K562 (cell line): ENCODE measurements at regions not wholly inside any gene's neighbourhood (a gene's known extent, or its start where the extent isn't known, plus 50 kb on each side); places are given as distances from the start of the nearest gene placed in this dataset.

Experiments
- ATAC-seq: fragments of 200-7000 bp; cut with Tn5 transposase; 3 replicates; pipeline ENCODE4 v1.9.1; 2020; ENCODE audit warnings: moderate library complexity
- BruUV-seq: library from RNA; stranded (reverse); fragments of 400-500 nt; replicated peaks from 2 replicates; lab custom pipeline; 2021; lab: Mats Ljungman, UMichigan
- CTCF ChIA-PET: fragments of 300-600 bp; formaldehyde crosslinking; extraction: SDS; loops from one replicate; lab custom pipeline; 2021; ENCODE audit warnings: low intra/inter-chr PET ratio; lab: Yijun Ruan, JAX
- POLR2A ChIA-PET: fragments of 300-600, 350-650 bp; sonication (Branson Sonifier 250); formaldehyde crosslinking; extraction: SDS; loops from one replicate; lab custom pipeline; 2021; ENCODE audit warnings: antibody characterized with exemption, inconsistent platforms; lab: Yijun Ruan, JAX
- DNase-seq, 4 experiments: peaks; one replicate each; pipeline versions ENCODE4 v3.0.0 to v3.0.0-alpha.2; 2011 to 2018; ENCODE audit warnings: low spot score in 3 of 4, mixed read lengths in 3 of 4; ENCODE audit errors: extremely low read depth in 1 of 4
- FAIRE-seq: peaks from 2 replicates; lab custom pipeline; 2011; peaks lifted over from hg19 to GRCh38; lab: Jason Lieb, UNC
- H2AFZ ChIP-seq: 2 replicates; pipeline ENCODE4 v1.6.0; 2011; ENCODE audit warnings: low read depth, low read length, control low read depth, inconsistent platforms
- H3K27ac ChIP-seq: fragments of 200-600 bp; 3 replicates; pipeline ENCODE4 v1.8.0; 2011; ENCODE audit warnings: low read depth, mild to moderate bottlenecking, control low read depth, inconsistent platforms, low read length, moderate library complexity, mixed read lengths; ENCODE audit errors: extremely low read depth
- H3K27me3 ChIP-seq, 2 experiments: fragments of 300-600 bp in 1 of 2; 2 replicates in 1 of 2; 3 replicates in 1 of 2; pipeline versions ENCODE4 v1.6.0 to v1.8.0; 2011; ENCODE audit warnings: inconsistent platforms in 2 of 2, low read length in 2 of 2, mild to moderate bottlenecking in 1 of 2, mixed read lengths in 1 of 2, moderate library complexity in 1 of 2; ENCODE audit not compliant: control insufficient read depth in 2 of 2, insufficient read depth in 2 of 2
- H3K36me3 ChIP-seq: fragments of 300-600 bp; 3 replicates; pipeline ENCODE4 v1.8.0; 2011; ENCODE audit warnings: mild to moderate bottlenecking, low read length, inconsistent platforms; ENCODE audit not compliant: control insufficient read depth, insufficient read depth
- H3K4me1 ChIP-seq, 2 experiments: fragments of 200-600 bp in 1 of 2; replicated peaks in 1 of 2; 2 replicates in 1 of 2; 3 replicates in 1 of 2; pipeline versions ENCODE4 v1.5.1 to v1.8.0; 2011; ENCODE audit warnings: inconsistent platforms in 2 of 2, low read length in 2 of 2, mild to moderate bottlenecking in 1 of 2, mixed read lengths in 1 of 2, moderate library complexity in 1 of 2; ENCODE audit not compliant: control insufficient read depth in 2 of 2, insufficient read depth in 2 of 2
- H3K4me2 ChIP-seq: 2 replicates; pipeline ENCODE4 v1.6.1; 2011; ENCODE audit warnings: low read length, control low read depth, inconsistent platforms, mixed read lengths; ENCODE audit not compliant: insufficient read depth
- H3K4me3 ChIP-seq: fragments of 200-600 bp; sonication (generic), shearing (Covaris generic); 2 replicates; pipeline ENCODE4 v1.5.1; 2016; ENCODE audit warnings: control low read depth, inconsistent platforms
- H3K79me2 ChIP-seq: fragments of 200-600 bp; 3 replicates; pipeline ENCODE4 v1.8.0; 2011; ENCODE audit warnings: low read length, inconsistent platforms; ENCODE audit not compliant: control insufficient read depth, insufficient read depth
- H3K9ac ChIP-seq, 2 experiments: 2 replicates each; pipeline versions ENCODE4 v1.6.0 to v1.6.1; 2011; ENCODE audit warnings: low read depth in 2 of 2, low read length in 2 of 2, control low read depth in 1 of 2, inconsistent platforms in 1 of 2, mild to moderate bottlenecking in 1 of 2, mixed read lengths in 1 of 2; ENCODE audit not compliant: insufficient read depth in 1 of 2
- H3K9me1 ChIP-seq: one replicate; pipeline ENCODE4 v1.6.0; 2011; ENCODE audit warnings: inconsistent platforms, mild to moderate bottlenecking, low read length, moderate library complexity; ENCODE audit not compliant: control insufficient read depth, insufficient read depth
- H3K9me3 ChIP-seq: replicated peaks from 2 replicates; pipeline ENCODE4 v1.5.1; 2011; ENCODE audit warnings: low read depth, low read length, inconsistent platforms; ENCODE audit not compliant: control insufficient read depth, insufficient read depth
- H4K20me1 ChIP-seq: replicated peaks from 2 replicates; pipeline ENCODE4 v1.6.1; 2011; ENCODE audit warnings: low read length, inconsistent platforms, mixed read lengths; ENCODE audit not compliant: control insufficient read depth, insufficient read depth
- BRD9 ChIP-seq: fragments of 450-650 bp; IDR thresholded peaks from 2 replicates; pipeline ENCODE4 v1.6.1; 2018; ENCODE audit warnings: low read depth; ENCODE audit not compliant: partially characterized antibody
- CBFA2T3 ChIP-seq: fragments of 450-650 bp; IDR thresholded peaks from 2 replicates; pipeline ENCODE4 v1.6.1; 2017
- GABPB2 ChIP-seq: fragments of 250-450 bp; sonication (Bioruptor Pico); conservative IDR thresholded peaks from 2 replicates; pipeline ENCODE4 v1.5.1; 2021; ENCODE audit warnings: mild to moderate bottlenecking
- MED1 ChIP-seq: sonication (generic); formaldehyde crosslinking; IDR thresholded peaks from 2 replicates; pipeline ENCODE4 v1.8.1; 2023; ENCODE audit warnings: missing genetic modification reagents, borderline replicate concordance
- NCOA1 ChIP-seq: fragments of 450-650 bp; IDR thresholded peaks from 2 replicates; pipeline ENCODE4 v1.6.1; 2016; ENCODE audit warnings: low read depth
- NFRKB ChIP-seq: fragments of 450-650 bp; IDR thresholded peaks from 2 replicates; pipeline ENCODE4 v1.6.1; 2016; ENCODE audit warnings: low read depth
- ZBTB8A ChIP-seq: fragments of 450-650 bp; IDR thresholded peaks from 2 replicates; pipeline ENCODE4 v1.6.1; 2018; ENCODE audit warnings: mild to moderate bottlenecking, moderate library complexity; ENCODE audit not compliant: partially characterized antibody
- ZFPM2 ChIP-seq: fragments of 250-450 bp; sonication (Bioruptor Pico); IDR thresholded peaks from 2 replicates; pipeline ENCODE4 v1.5.1; 2022; ENCODE audit warnings: mild to moderate bottlenecking
- ZNF347 ChIP-seq: fragments of 450-650 bp; formaldehyde crosslinking; IDR thresholded peaks from 2 replicates; pipeline ENCODE4 v1.4.0; 2020; ENCODE audit warnings: low read depth, mild to moderate bottlenecking, moderate library complexity
- ZNF766 ChIP-seq: fragments of 200-800 bp; sonication (Bioruptor generic); conservative IDR thresholded peaks from 2 replicates; pipeline ENCODE4 v1.6.1; 2016; ENCODE audit warnings: missing genetic modification characterization, missing compliant biosample characterization
- WGBS: fragments of 100-300 bp; shearing (Covaris generic); methylation state at CpG from one replicate; pipeline ENCODE4 v1.1.6; 2016; ENCODE audit warnings: low coverage, mixed read lengths; ENCODE audit not compliant: insufficient coverage; ENCODE audit errors: missing lambda C conversion rate; 5-methylcytosine and 5-hydroxymethylcytosine counted together
- in situ Hi-C: fragments of 300-500 bp; cut with MboI; formaldehyde crosslinking; loops from 4 replicates; pipeline ENCODE4 v1.15.0; 2018; ENCODE audit warnings: inconsistent platforms, mixed read lengths
- intact Hi-C: fragments of 100-400 bp; cut with micrococcal nuclease; formaldehyde crosslinking; loops from 2 replicates; pipeline ENCODE4 v1.14.2; 2022
- TF ChIP-seq, protein P1 (sequence below), 2 experiments: fragments of 450-650 bp; formaldehyde crosslinking in 1 of 2; IDR thresholded peaks; 2 replicates each; pipeline versions ENCODE4 v1.4.0 to v1.6.1; 2014 to 2020; ENCODE audit warnings: mild to moderate bottlenecking in 2 of 2, borderline replicate concordance in 1 of 2, low read depth in 1 of 2

DNA sequence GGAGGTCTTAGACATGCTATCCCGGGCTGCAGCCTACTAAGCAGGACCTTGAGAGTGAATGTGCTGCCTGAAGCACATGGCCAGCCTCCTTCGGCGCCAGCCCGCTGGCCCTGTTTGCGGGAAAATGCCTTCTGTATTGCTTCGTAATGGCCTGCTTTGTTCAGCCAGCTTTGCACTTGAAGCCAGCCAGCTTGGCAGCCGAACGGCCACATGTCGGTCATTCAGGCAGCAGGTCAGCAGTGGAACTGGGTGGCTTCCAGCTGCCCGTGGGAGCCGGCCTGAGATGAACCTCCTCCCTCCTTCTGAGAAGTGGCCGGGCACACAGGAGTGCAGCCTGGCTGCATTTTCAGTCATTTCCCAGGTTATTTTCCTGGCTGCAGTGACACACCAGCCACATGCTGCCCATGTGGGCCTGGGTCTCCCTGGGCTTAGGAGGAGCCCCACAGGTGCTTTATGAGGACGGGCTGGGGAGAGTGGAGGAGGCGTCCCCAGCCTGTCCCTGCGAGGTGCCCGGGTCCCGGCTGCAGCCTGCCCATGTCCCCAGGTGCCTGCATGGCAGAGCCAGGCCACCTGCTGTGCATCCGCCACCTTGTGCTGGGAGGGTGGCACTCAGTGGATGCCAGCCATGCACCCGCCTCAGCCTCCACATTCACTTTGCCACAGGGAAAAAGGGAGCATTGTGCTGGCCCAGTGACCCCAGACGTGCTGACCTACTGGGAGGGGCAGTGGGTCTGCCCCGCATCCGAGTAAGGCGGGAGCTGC is 103.5 kb downstream of the SIK1 start:
- H3K27ac ChIP-seq: no peak overlapping the region
- H2AFZ ChIP-seq: no peak overlapping the region
- peaks cover 41 to 81% of the 10 kb centered on the region in 2 experiments; a peak in 4 of 5 replicates for H3K27me3 ChIP-seq
- peaks cover 0 to 24% of the 10 kb centered on the region in 2 experiments; a peak in 3 of 5 replicates for H3K4me1 ChIP-seq
- in situ Hi-C loops: no loop called here
- H3K36me3 ChIP-seq: no peaks in the 10 kb centered on the region
- FAIRE-seq (no peak), ATAC-seq (no peak), DNase-seq (no peak)
- H4K20me1 ChIP-seq: peaks cover 24% of the 10 kb centered on the region; the same call in 1 of the 2 replicates
- intact Hi-C loops: no loop called here
- BruUV-seq: no TSS peak
- H3K4me3 ChIP-seq: no peak overlapping the region
- no peak overlapping the region for H3K4me2 ChIP-seq
- H3K79me2 ChIP-seq: no peaks in the 10 kb centered on the region
- TF ChIP-seq ZNF347 (CRISPR knock-in tag) (no peak), ZFPM2 (CRISPR knock-in tag) (no peak), ZBTB8A (no peak), NCOA1 (no peak), NFRKB (no peak), ZNF766 (CRISPR knock-in tag) (no peak), CBFA2T3 (no peak), BRD9 (no peak), MED1 (no peak), GABPB2 (CRISPR knock-in tag) (no peak)
- TF ChIP-seq, protein P1, sequence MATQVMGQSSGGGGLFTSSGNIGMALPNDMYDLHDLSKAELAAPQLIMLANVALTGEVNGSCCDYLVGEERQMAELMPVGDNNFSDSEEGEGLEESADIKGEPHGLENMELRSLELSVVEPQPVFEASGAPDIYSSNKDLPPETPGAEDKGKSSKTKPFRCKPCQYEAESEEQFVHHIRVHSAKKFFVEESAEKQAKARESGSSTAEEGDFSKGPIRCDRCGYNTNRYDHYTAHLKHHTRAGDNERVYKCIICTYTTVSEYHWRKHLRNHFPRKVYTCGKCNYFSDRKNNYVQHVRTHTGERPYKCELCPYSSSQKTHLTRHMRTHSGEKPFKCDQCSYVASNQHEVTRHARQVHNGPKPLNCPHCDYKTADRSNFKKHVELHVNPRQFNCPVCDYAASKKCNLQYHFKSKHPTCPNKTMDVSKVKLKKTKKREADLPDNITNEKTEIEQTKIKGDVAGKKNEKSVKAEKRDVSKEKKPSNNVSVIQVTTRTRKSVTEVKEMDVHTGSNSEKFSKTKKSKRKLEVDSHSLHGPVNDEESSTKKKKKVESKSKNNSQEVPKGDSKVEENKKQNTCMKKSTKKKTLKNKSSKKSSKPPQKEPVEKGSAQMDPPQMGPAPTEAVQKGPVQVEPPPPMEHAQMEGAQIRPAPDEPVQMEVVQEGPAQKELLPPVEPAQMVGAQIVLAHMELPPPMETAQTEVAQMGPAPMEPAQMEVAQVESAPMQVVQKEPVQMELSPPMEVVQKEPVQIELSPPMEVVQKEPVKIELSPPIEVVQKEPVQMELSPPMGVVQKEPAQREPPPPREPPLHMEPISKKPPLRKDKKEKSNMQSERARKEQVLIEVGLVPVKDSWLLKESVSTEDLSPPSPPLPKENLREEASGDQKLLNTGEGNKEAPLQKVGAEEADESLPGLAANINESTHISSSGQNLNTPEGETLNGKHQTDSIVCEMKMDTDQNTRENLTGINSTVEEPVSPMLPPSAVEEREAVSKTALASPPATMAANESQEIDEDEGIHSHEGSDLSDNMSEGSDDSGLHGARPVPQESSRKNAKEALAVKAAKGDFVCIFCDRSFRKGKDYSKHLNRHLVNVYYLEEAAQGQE (IDR thresholded peaks at IDR 0.05; ENCODE audit: borderline replicate concordance): no peak
- TF ChIP-seq, protein P1 (CRISPR knock-in tag; IDR thresholded peaks at IDR 0.05; ENCODE audit: low read depth): no peak
- ChIA-PET CTCF (no interaction called here), POLR2A (interaction anchor here (0.6 to 1.0 kb wide), 2 partner anchors 16 to 30 kb away, joined by 3 read pairs; no protein-coding TSS in a partner anchor)
- no peaks in the 10 kb centered on the region for H3K9me3 ChIP-seq
- WGBS: 3% methylated on average over 23 of the region's 23 CpGs
- H3K9ac ChIP-seq: peak overlapping the region in 1 of 2 experiments; percentile 12; a peak in 1 of 4 replicates
- H3K9me1 ChIP-seq: no peaks in the 10 kb centered on the region
